GM12875 (cell line): ENCODE measurements at regions not wholly inside any gene's neighbourhood (a gene's known extent, or its start where the extent isn't known, plus 50 kb on each side); places are given as distances from the start of the nearest gene placed in this dataset.
"Not testable (repeated sequence)": the region's sequence is repeated elsewhere in the genome, so short reads cannot be mapped to it uniquely, and the experiment has no call there.

Experiments used
- H3K4me3 ChIP-seq: one replicate; pipeline ENCODE4 v1.5.1; 2011; ENCODE audit warnings: low read depth, low read length, control low read depth
- CTCF ChIP-seq: IDR thresholded peaks from 2 replicates; pipeline ENCODE4 v1.5.1; 2011; ENCODE audit warnings: low read depth, mild to moderate bottlenecking, control low read depth, inconsistent platforms, low read length, moderate library complexity, borderline replicate concordance; ENCODE audit not compliant: insufficient read depth

- H3K4me3 ChIP-seq, result no peak overlapping the region
- no peak for TF ChIP-seq CTCF
These were observed 291.0 kb upstream of the TGFBR2 start for GRCh38 chr3:30315447-30315846.

DNA sequence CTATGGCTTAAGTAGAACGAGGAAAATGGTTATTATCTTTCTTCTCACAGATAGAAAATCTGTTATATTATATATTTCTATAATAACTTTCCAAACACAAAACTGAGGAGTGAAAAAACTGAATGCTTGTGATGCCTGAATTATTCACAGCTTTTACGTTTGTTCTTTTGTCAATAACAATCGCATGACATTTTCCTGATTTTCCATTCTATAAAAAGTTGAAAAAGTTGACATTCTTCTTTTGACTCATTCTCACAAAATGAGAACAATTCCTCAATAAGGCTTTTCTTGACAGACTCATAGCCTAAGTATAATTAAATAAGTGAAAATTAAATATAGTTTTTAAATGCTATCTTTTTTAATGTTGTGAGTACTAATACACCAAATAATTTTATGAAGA is 288.8 kb upstream of the TGFBR2 start:
- TF ChIP-seq CTCF, result no peak
- H3K4me3 ChIP-seq, result no peak overlapping the region

- TF ChIP-seq CTCF, result no peak
- no peak overlapping the region for H3K4me3 ChIP-seq
These were observed 288.3 kb upstream of the TGFBR2 start for GRCh38 chr3:30318110-30318509.

DNA sequence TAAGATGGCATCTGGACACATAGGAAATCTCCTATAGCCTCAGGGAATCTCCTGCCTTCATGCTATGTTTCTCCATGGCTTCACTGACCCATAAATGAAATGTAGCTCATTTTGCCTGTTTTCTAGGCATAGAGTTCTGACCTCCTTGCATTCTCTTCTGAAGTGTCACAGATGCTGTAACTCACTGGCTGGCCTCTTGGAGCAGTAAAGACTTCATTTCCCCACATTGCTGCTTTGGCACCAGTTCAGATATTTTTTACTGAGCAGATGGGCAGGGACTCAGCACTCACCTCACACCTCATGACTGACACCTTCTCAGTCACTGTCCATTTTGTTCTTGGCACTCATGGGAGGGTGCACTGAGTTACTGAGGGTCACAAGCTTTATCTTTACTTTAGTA is 286.7 kb upstream of the TGFBR2 start:
- TF ChIP-seq CTCF, result peak; percentile 28; the same call in 1 of the 2 replicates
- no peak overlapping the region for H3K4me3 ChIP-seq

DNA sequence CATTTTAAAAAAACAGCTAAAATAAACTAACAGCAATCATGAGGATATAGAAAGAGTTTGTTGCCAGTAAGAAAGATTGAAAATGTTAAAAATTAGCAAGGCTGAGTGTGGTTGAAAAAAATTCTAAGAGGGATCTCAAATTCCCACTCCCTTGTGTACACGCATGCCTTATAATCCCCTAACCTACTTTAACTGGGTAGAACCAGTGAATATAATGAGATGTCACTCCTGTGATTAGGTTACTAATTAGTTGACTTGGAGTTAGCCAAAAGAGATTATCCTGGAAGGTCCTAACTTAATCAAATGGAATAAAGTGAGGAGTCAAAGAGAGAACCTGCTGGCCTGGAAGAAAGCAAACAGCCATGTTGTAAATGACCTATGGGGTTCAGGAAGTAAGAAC is 286.0 kb upstream of the TGFBR2 start:
- H3K4me3 ChIP-seq, result no peak overlapping the region
- no peak for TF ChIP-seq CTCF

GRCh38 chr3:30321065-30321464 is 285.3 kb upstream of the TGFBR2 start:
- no peak overlapping the region for H3K4me3 ChIP-seq
- TF ChIP-seq CTCF, result no peak

- not testable (repeated sequence) for H3K4me3 ChIP-seq
These were observed 282.8 kb upstream of the TGFBR2 start for GRCh38 chr3:30323649-30324048.

- TF ChIP-seq CTCF, result no peak
- no peak overlapping the region for H3K4me3 ChIP-seq
These were observed 281.8 kb upstream of the TGFBR2 start for GRCh38 chr3:30324587-30324986.

DNA sequence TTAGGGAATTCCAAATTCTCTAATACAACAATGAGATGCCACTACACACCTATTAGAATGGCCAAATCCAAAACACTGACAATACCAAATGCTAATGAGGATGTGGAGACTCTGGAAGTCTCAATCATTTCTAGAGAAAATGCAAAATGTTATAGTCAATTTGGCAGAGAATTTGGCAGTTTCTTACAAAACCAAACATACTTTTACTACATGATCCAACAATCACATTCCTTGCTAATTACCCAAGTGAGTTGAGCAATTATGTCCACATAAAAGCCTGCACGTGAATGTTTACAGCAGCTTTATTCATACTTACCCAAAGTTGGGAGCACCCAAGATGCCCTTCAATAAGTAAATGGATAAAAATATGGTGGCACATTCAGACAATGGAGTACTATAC is 278.4 kb upstream of the TGFBR2 start:
- not testable (repeated sequence) for H3K4me3 ChIP-seq

GRCh38 chr3:30328935-30329334 is 277.5 kb upstream of the TGFBR2 start:
- H3K4me3 ChIP-seq, result not testable (repeated sequence)
